Neural progenitor cell (in vitro differentiated cells): ENCODE measurements at regions not wholly inside any gene's neighbourhood (a gene's known extent, or its start where the extent isn't known, plus 50 kb on each side); places are given as distances from the start of the nearest gene placed in this dataset.

ENCODE experiments used
- DNase-seq: peaks from one replicate; pipeline ENCODE4 v3.0.0-alpha.2; 2016; ENCODE audit warnings: low spot score
- H2AFZ ChIP-seq: fragments of 200-600 bp; sonication (generic); replicated peaks from 2 replicates; pipeline ENCODE4 v1.6.1; 2016; ENCODE audit warnings: antibody characterized with exemption
- H3F3A ChIP-seq: fragments of 200-600 bp; sonication (generic); 2 replicates; pipeline ENCODE4 v1.6.1; 2016; ENCODE audit warnings: antibody characterized with exemption, low read depth
- H3K27ac ChIP-seq: fragments of 200-600 bp; sonication (generic); 2 replicates; pipeline ENCODE4 v1.5.1; 2016; ENCODE audit warnings: mild to moderate bottlenecking
- H3K27me3 ChIP-seq: fragments of 200-600 bp; sonication (generic); 2 replicates; pipeline ENCODE4 v1.6.1; 2016; ENCODE audit warnings: mild to moderate bottlenecking, moderate library complexity
- H3K36me3 ChIP-seq: fragments of 200-600 bp; sonication (generic); 2 replicates; pipeline ENCODE4 v1.5.1; 2016
- H3K4me1 ChIP-seq: fragments of 200-600 bp; sonication (generic); 2 replicates; pipeline ENCODE4 v1.6.1; 2016; ENCODE audit warnings: mixed run types
- H3K4me2 ChIP-seq: fragments of 200-600 bp; sonication (generic); 2 replicates; pipeline ENCODE4 v1.6.1; 2016
- H3K4me3 ChIP-seq: fragments of 200-600 bp; sonication (generic); 2 replicates; pipeline ENCODE4 v1.5.1; 2016
- H3K79me2 ChIP-seq: fragments of 200-600 bp; sonication (generic); 2 replicates; pipeline ENCODE4 v1.6.1; 2016; ENCODE audit warnings: low read depth
- H3K9ac ChIP-seq: fragments of 200-600 bp; sonication (generic); 2 replicates; pipeline ENCODE4 v1.6.1; 2016
- H3K9me3 ChIP-seq: fragments of 200-600 bp; sonication (generic); 2 replicates; pipeline ENCODE4 v1.5.1; 2016; ENCODE audit warnings: low read depth
- H4K20me1 ChIP-seq: fragments of 200-600 bp; sonication (generic); 2 replicates; pipeline ENCODE4 v1.6.1; 2016; ENCODE audit warnings: low read depth
- H3K27ac Mint-ChIP-seq: 3 replicates; pipeline ENCODE4 v1.8.0; 2021; ENCODE audit warnings: mixed read lengths
- H3K27me3 Mint-ChIP-seq: 2 replicates; pipeline ENCODE4 v1.8.0; 2022; ENCODE audit warnings: low read depth, mild to moderate bottlenecking, inconsistent platforms, moderate library complexity, mixed read lengths; ENCODE audit not compliant: insufficient read depth
- H3K36me3 Mint-ChIP-seq: 3 replicates; pipeline ENCODE4 v1.8.0; 2021; ENCODE audit warnings: mixed read lengths
- H3K4me1 Mint-ChIP-seq: 3 replicates; pipeline ENCODE4 v1.8.0; 2021; ENCODE audit warnings: mixed read lengths
- H3K4me3 Mint-ChIP-seq: 3 replicates; pipeline ENCODE4 v1.8.0; 2021; ENCODE audit warnings: mild to moderate bottlenecking, moderate library complexity, mixed read lengths
- H3K9me3 Mint-ChIP-seq: 3 replicates; pipeline ENCODE4 v1.8.0; 2020; ENCODE audit warnings: mixed read lengths
- CTCF ChIP-seq: fragments of 200-600 bp; sonication (generic); IDR thresholded peaks from 2 replicates; pipeline ENCODE4 v1.5.1; 2017; ENCODE audit warnings: antibody characterized with exemption, mild to moderate bottlenecking
- EZH2 ChIP-seq: fragments of 200-600 bp; sonication (generic); IDR thresholded peaks from 2 replicates; pipeline ENCODE4 v1.6.1; 2017; ENCODE audit warnings: antibody characterized with exemption, mild to moderate bottlenecking, moderate library complexity
- EZH2phosphoT487 ChIP-seq: fragments of 200-600 bp; sonication (generic); IDR thresholded peaks from 2 replicates; pipeline ENCODE4 v1.6.1; 2017; ENCODE audit warnings: antibody characterized with exemption

GRCh38 chr16:54812229-54812628, 118.4 kb upstream of the IRX5 start:
- Histone ChIP-seq H3K4me2 (no peak overlapping the region), H3K79me2 (no peaks in the 10 kb centered on the region), H3K36me3 (no peaks in the 10 kb centered on the region), H3K9me3 (no peaks in the 10 kb centered on the region), H4K20me1 (no peaks in the 10 kb centered on the region), H3K4me1 (no peaks in the 10 kb centered on the region), H3K4me3 (no peak overlapping the region), H2AFZ (no peak overlapping the region), H3K27me3 (no peaks in the 10 kb centered on the region), H3K9ac (no peak overlapping the region), H3F3A (no peaks in the 10 kb centered on the region), H3K27ac (no peak overlapping the region)
- Mint-ChIP-seq H3K4me3 (no peak overlapping the region), H3K9me3 (no peaks in the 10 kb centered on the region), H3K27me3 (no peaks in the 10 kb centered on the region), H3K4me1 (peaks cover 5% of the 10 kb centered on the region), H3K36me3 (no peaks in the 10 kb centered on the region), H3K27ac (no peak overlapping the region)
- TF ChIP-seq EZH2 (no peak), CTCF (peak; percentile 26), EZH2phosphoT487 (no peak)
- no peak for DNase-seq

GRCh38 chr16:54808890-54809289, 121.8 kb upstream of the IRX5 start:
- Mint-ChIP-seq H3K27ac (no peak overlapping the region), H3K4me1 (peaks cover 2% of the 10 kb centered on the region), H3K36me3 (no peaks in the 10 kb centered on the region), H3K9me3 (no peaks in the 10 kb centered on the region), H3K27me3 (peaks cover 5% of the 10 kb centered on the region), H3K4me3 (no peak overlapping the region)
- no peaks in the 10 kb centered on the region for H3K27me3 ChIP-seq
- H2AFZ ChIP-seq = no peak overlapping the region
- DNase-seq = no peak
- no peak overlapping the region for H3K4me2 ChIP-seq
- no peak for TF ChIP-seq EZH2phosphoT487
- no peak for TF ChIP-seq CTCF
- no peak for TF ChIP-seq EZH2
- no peaks in the 10 kb centered on the region for H3K4me1 ChIP-seq
- no peaks in the 10 kb centered on the region for H3F3A ChIP-seq
- no peak overlapping the region for H3K4me3 ChIP-seq
- no peaks in the 10 kb centered on the region for H3K9me3 ChIP-seq
- no peaks in the 10 kb centered on the region for H4K20me1 ChIP-seq
- no peaks in the 10 kb centered on the region for H3K79me2 ChIP-seq
- H3K36me3 ChIP-seq = no peaks in the 10 kb centered on the region
- H3K9ac ChIP-seq = no peak overlapping the region
- no peak overlapping the region for H3K27ac ChIP-seq

- no peaks in the 10 kb centered on the region for H3K36me3 Mint-ChIP-seq
- Histone ChIP-seq H3K4me1 (no peaks in the 10 kb centered on the region), H3K9me3 (no peaks in the 10 kb centered on the region), H3K4me3 (no peak overlapping the region), H2AFZ (no peak overlapping the region), H3K9ac (no peak overlapping the region), H4K20me1 (no peaks in the 10 kb centered on the region), H3K36me3 (no peaks in the 10 kb centered on the region), H3K27ac (no peak overlapping the region), H3F3A (no peaks in the 10 kb centered on the region), H3K4me2 (no peak overlapping the region), H3K27me3 (no peaks in the 10 kb centered on the region), H3K79me2 (no peaks in the 10 kb centered on the region)
- no peaks in the 10 kb centered on the region for H3K4me1 Mint-ChIP-seq
- H3K9me3 Mint-ChIP-seq = no peaks in the 10 kb centered on the region
- no peak overlapping the region for H3K27ac Mint-ChIP-seq
- no peak overlapping the region for H3K4me3 Mint-ChIP-seq
- peaks cover 5% of the 10 kb centered on the region for H3K27me3 Mint-ChIP-seq
- no peak for DNase-seq
- no peak for TF ChIP-seq EZH2
- TF ChIP-seq EZH2phosphoT487 = no peak
- no peak for TF ChIP-seq CTCF
Measured at GRCh38 chr16:54806881-54807360, 123.7 kb upstream of the IRX5 start.
